IPS DF 4.7 (cell line): ENCODE measurements at regions not wholly inside any gene's neighbourhood (a gene's known extent, or its start where the extent isn't known, plus 50 kb on each side); places are given as distances from the start of the nearest gene placed in this dataset.
"Not testable (repeated sequence)": the region's sequence is repeated elsewhere in the genome, so short reads cannot be mapped to it uniquely, and the experiment has no call there.

Experiments used
- DNase-seq: peaks from one replicate; pipeline ENCODE4 v3.0.0-alpha.2; 2013; ENCODE audit warnings: low spot score; ENCODE audit errors: extremely low read depth

- DNase-seq = not testable (repeated sequence)
These were observed 241.8 kb downstream of the ASXL3 start for GRCh38 chr18:33819692-33820343.

GRCh38 chr18:33818145-33818544, 240.1 kb downstream of the ASXL3 start:
- DNase-seq = no peak

- no peak for DNase-seq
These were observed 239.1 kb downstream of the ASXL3 start for GRCh38 chr18:33817096-33817495.

- no peak for DNase-seq
These were observed 236.5 kb downstream of the ASXL3 start for GRCh38 chr18:33814546-33814945.

GRCh38 chr18:33812186-33812585, 234.2 kb downstream of the ASXL3 start:
- DNase-seq = no peak

- DNase-seq = no peak
These were observed 227.6 kb downstream of the ASXL3 start for GRCh38 chr18:33805592-33805991.

- DNase-seq = no peak
These were observed 226.2 kb downstream of the ASXL3 start for GRCh38 chr18:33804258-33804657.

GRCh38 chr18:33803636-33804035, 225.6 kb downstream of the ASXL3 start:
- DNase-seq = no peak

- DNase-seq = no peak
These were observed 224.9 kb downstream of the ASXL3 start for GRCh38 chr18:33802955-33803354.
